Ovary (tissue), 7 donors: ENCODE measurements at regions not wholly inside any gene's neighbourhood (a gene's known extent, or its start where the extent isn't known, plus 50 kb on each side); places are given as distances from the start of the nearest gene placed in this dataset.
"Not testable (repeated sequence)": the region's sequence is repeated elsewhere in the genome, so short reads cannot be mapped to it uniquely, and the experiment has no call there.

Experiments
- DNase-seq, 5 donors: peaks; one replicate each; pipeline ENCODE4 v3.0.0-alpha.2; 2019 to 2020
- H3K27ac ChIP-seq, 2 donors: fragments of 200-600 bp; one replicate each; pipeline versions ENCODE4 v1.5.1 to v1.8.0; 2019 to 2022
- H3K27me3 ChIP-seq: fragments of 200-600 bp; one replicate; pipeline ENCODE4 v1.8.0; 2022
- H3K36me3 ChIP-seq: fragments of 200-600 bp; sonication (generic); one replicate; pipeline ENCODE4 v1.5.1; 2019
- H3K4me1 ChIP-seq: one replicate; pipeline ENCODE4 v1.8.1; 2013; ENCODE audit warnings: mild to moderate bottlenecking, moderate library complexity; ENCODE audit not compliant: insufficient read depth
- H3K4me3 ChIP-seq: fragments of 200-600 bp; sonication (generic); one replicate; pipeline ENCODE4 v1.5.1; 2017
- H3K9me3 ChIP-seq, 2 donors: fragments of 200-600 bp in 1 of 2; sonication (generic) in 1 of 2; one replicate each; pipeline versions ENCODE4 v1.5.1 to v1.8.1; 2013 to 2019; ENCODE audit warnings: mild to moderate bottlenecking in 1 of 2, moderate library complexity in 1 of 2
- WGBS, 3 donors: extraction: QIAGEN DNeasy Blood & Tissue Kit in 1 of 3; methylation state at CpG; one replicate each; pipeline versions ENCODE4 v1.1.5 to v1.1.7; 2013 to 2017; 5-methylcytosine and 5-hydroxymethylcytosine counted together
- intact Hi-C, 4 donors: fragments of 100-400 bp; cut with DNase I; formaldehyde crosslinking; loops; one replicate each; pipeline versions ENCODE4 v1.11.0 to v1.15.1; 2022 to 2023
- donor health status: DM: no; HTN: no; CAD: no; lungs with moderate emphysema.
- donor health status: DM: no; HTN: no; CAD: no.
- donor health status: Bipolar disorder and iron deficiency.
- donor health status: DM: no; HTN: no; CAD: no.
- donor health status: DM: yes; HTN: yes; CAD: no.

DNA sequence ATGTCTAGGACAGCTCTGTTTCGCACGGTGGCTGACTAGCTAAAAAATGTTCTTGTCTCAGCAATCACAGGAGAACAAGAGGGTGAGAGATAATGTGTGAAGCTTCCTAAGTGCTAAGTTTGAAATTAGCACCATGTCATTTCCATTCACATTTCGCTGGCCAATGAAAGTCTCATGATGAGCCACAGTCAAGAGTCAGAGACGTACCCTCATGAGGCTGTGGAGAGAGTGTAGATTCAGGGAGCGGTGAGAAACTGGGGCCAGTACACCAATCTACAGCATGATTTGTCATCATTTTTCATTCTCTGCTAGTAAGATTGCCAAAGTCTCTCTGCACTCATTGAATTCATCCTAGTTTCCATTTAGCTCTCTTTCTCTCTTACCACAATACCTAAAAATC is 98.1 kb downstream of the FAM72C start:
- 79 to 90% (median 85%) methylated on average over 2 of the region's 5 CpGs for WGBS, 3 donors
- H3K27me3 ChIP-seq, H3K4me1 ChIP-seq, DNase-seq, H3K36me3 ChIP-seq, H3K27ac ChIP-seq, H3K9me3 ChIP-seq, H3K4me3 ChIP-seq, intact Hi-C loops: not testable (repeated sequence)

- intact Hi-C loops, H3K27me3 ChIP-seq: not testable (repeated sequence)
- 43 to 86% (median 56%) methylated on average over 1 of the region's 1 CpG for WGBS, 3 donors
Measured at GRCh38 chr1:143870388-143870787, 101.4 kb downstream of the FAM72C start.

GRCh38 chr1:143867590-143868220 is 104.1 kb downstream of the FAM72C start:
- H3K36me3 ChIP-seq, H3K27me3 ChIP-seq, H3K4me3 ChIP-seq, H3K27ac ChIP-seq, intact Hi-C loops, H3K4me1 ChIP-seq, H3K9me3 ChIP-seq, DNase-seq: not testable (repeated sequence)
- 0 to 18% (median 12%) methylated on average over 3 of the region's 5 CpGs for WGBS, 3 donors

More at GRCh38 chr1:143870388-143870787, 101.4 kb downstream of the FAM72C start:
- H3K4me3 ChIP-seq, H3K4me1 ChIP-seq, H3K9me3 ChIP-seq, DNase-seq, H3K27ac ChIP-seq, H3K36me3 ChIP-seq: not testable (repeated sequence)

DNA sequence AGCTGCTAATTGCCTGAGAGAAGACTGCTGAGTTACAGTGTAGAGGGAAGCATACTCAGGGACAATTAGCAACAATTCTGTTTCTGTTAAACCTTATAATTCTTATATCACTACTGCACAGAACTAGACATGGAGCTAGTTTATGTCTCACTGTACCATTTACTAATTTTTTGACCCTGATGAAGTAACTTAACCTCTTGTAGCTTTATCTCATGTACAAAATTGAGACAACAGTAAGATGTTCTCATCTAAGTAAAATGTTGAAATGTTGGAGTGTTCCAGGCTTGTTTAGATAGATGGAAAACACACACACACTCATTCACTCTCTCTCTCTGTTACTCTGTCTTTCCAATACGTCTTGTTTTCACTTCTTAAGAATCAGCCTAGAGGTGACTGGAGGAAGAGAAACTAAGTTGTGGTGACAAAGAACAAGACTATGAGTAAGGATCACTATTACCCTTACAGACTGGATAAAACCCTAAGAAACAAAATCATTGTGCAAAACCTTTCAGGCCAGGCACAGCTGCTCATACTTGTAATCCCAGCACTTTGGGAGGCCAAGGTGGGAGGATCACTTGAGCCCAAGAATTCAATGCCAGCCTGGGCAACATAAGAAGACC is 107.8 kb downstream of the FAM72C start:
- WGBS, 3 donors = 50 to 71% methylated on average over 1 of the region's 1 CpG; no CpG with 5 or more reads in 1 of the 3 donors
- intact Hi-C loops = not testable (repeated sequence)

GRCh38 chr1:143862722-143863121 is 109.1 kb downstream of the FAM72C start:
- H3K27me3 ChIP-seq, intact Hi-C loops, H3K27ac ChIP-seq, H3K9me3 ChIP-seq, DNase-seq, H3K4me1 ChIP-seq, H3K36me3 ChIP-seq, H3K4me3 ChIP-seq: not testable (repeated sequence)
- WGBS, 3 donors = 61 to 82% (median 75%) methylated on average over 3 to 4 of the region's 4 CpGs

More for the DNA sequence above, 107.8 kb downstream of the FAM72C start:
- H3K9me3 ChIP-seq, H3K4me1 ChIP-seq, H3K27ac ChIP-seq, DNase-seq, H3K27me3 ChIP-seq, H3K4me3 ChIP-seq, H3K36me3 ChIP-seq: not testable (repeated sequence)

- H3K27ac ChIP-seq, H3K4me1 ChIP-seq, DNase-seq, H3K4me3 ChIP-seq, intact Hi-C loops, H3K36me3 ChIP-seq, H3K27me3 ChIP-seq, H3K9me3 ChIP-seq: not testable (repeated sequence)
- WGBS, 3 donors = no CpG with 5 or more reads among the region's 1 CpG
Measured at GRCh38 chr1:143861306-143861705, 110.5 kb downstream of the FAM72C start.

DNA sequence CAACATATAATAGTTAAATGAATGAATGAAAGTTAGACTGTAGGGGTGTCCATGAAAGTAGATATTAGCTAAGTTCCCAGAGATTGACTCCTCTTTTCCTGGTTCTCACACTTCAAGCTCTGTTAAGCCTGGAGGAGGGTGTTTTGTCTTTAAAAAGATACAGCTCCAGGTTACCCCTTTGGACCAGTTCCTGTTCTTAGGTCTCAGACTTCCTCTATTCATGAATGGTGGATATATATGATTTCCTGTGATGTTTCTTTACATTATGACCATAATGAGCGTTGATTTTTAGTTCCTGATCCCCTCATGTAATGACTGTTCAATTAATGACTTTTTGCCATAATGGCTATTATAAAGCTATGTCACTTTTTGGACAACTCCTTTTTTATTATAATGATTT is 115.9 kb downstream of the FAM72C start:
- H3K36me3 ChIP-seq, H3K4me1 ChIP-seq, DNase-seq, intact Hi-C loops, H3K4me3 ChIP-seq, H3K27me3 ChIP-seq, H3K27ac ChIP-seq, H3K9me3 ChIP-seq: not testable (repeated sequence)
- WGBS, 3 donors = 60% methylated on average over 1 of the region's 1 CpG; no CpG with 5 or more reads in 2 of the 3 donors

DNA sequence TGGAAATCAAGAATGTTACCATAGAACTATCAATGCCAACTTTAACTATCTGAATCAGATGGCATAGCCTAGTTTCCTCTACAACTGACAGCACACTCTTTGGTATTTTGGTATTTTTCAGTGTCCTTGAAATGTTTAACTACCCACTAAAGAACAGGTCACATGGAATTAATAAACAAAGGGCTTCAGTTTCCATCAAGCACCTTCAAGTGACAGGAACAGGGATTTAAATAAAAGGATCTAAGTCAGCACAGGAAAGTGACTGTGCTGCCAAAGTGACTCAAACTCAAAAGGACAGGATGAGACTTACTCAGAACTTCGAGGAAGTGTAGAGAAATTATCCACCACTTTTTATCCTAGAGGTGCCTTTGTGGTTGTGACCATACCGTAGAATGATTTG is 117.7 kb downstream of the FAM72C start:
- H3K4me1 ChIP-seq, intact Hi-C loops, H3K9me3 ChIP-seq, H3K4me3 ChIP-seq, H3K27ac ChIP-seq, H3K27me3 ChIP-seq, H3K36me3 ChIP-seq, DNase-seq: not testable (repeated sequence)
- 83 to 100% methylated on average over 1 of the region's 2 CpGs; no CpG with 5 or more reads in 1 of the 3 donors for WGBS, 3 donors

DNA sequence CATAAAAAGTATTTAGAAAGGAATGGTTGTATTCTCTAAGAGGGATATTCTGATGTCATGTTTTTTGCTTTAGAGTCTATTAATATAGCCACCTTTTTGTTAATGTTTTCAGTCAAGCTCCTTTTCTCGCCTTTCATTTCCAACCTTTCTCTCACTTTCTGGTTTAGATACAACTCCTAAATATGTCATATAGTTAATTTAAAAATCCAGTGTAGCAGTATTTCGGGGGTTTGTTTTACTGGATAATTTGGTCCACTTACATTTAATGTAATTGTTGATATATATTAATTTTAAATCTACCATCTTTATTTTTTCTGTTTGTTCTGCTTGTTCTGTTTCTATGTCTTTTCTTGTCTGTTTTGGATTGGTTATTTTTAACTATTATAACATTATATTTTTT is 121.1 kb downstream of the FAM72C start:
- H3K36me3 ChIP-seq, H3K4me3 ChIP-seq, DNase-seq, intact Hi-C loops, H3K27me3 ChIP-seq, H3K4me1 ChIP-seq, H3K27ac ChIP-seq, H3K9me3 ChIP-seq: not testable (repeated sequence)
- WGBS, 3 donors = 77 to 96% (median 80%) methylated on average over 2 of the region's 2 CpGs

- H3K27me3 ChIP-seq, DNase-seq, intact Hi-C loops, H3K27ac ChIP-seq, H3K4me1 ChIP-seq, H3K9me3 ChIP-seq, H3K36me3 ChIP-seq, H3K4me3 ChIP-seq: not testable (repeated sequence)
Measured at GRCh38 chr1:143848859-143849258, 122.9 kb downstream of the FAM72C start.

DNA sequence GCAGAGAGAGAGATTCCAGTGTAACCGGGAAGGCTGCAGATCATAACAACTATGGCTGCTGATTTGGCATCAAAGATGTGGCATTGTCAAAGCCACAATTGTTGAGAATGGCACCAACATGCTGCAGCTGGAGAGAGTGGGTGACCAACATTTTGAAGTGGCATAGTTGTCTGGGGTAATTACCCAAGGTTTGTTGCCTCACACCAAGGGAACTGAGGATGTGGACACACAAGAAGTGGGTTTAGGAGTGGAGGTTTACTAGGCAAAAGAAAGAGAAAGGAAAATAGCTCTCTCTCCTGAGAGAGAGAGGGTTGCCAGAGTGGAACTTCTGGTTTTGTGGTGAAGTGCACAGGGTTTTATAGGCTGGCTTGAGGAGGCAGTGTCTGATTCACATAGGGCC is 126.6 kb downstream of the FAM72C start:
- intact Hi-C loops, H3K27me3 ChIP-seq, H3K4me1 ChIP-seq, H3K4me3 ChIP-seq, H3K36me3 ChIP-seq, DNase-seq, H3K27ac ChIP-seq, H3K9me3 ChIP-seq: not testable (repeated sequence)
- WGBS, 3 donors = 85% methylated on average over 1 of the region's 1 CpG; no CpG with 5 or more reads in 2 of the 3 donors

DNA sequence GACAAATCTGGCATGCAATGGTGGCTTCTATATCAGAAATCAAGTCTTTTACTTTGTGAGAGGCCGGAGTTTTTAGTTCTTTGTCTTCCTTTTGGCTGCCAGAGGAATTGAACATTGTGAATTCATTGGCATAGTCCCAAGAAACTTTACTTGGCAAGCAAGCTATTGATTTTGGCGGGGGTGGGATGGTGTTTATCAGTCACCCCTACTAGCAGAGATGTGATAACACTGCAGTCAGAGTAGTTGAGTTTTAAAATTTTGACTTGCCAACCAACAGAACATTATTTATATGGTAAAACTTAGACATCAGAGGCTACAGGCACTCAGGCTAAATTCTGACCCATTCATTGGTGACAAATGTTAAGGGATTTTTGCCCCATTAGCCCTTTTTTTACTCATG is 129.7 kb downstream of the FAM72C start:
- 4 to 8% methylated on average over 1 of the region's 2 CpGs; no CpG with 5 or more reads in 1 of the 3 donors for WGBS, 3 donors
- H3K9me3 ChIP-seq, H3K27ac ChIP-seq, H3K27me3 ChIP-seq, H3K4me1 ChIP-seq, H3K4me3 ChIP-seq, H3K36me3 ChIP-seq, intact Hi-C loops, DNase-seq: not testable (repeated sequence)
